Tibial nerve (tissue), 4 donors: ENCODE measurements at regions not wholly inside any gene's neighbourhood (a gene's known extent, or its start where the extent isn't known, plus 50 kb on each side); places are given as distances from the start of the nearest gene placed in this dataset.

ENCODE experiments used
- DNase-seq, 2 donors: peaks; one replicate each; pipeline ENCODE4 v3.0.0-alpha.2; 2019; ENCODE audit warnings: low spot score in 2 of 2
- H3K27ac ChIP-seq, 4 donors: fragments of 200-600 bp; sonication (generic) in 3 of 4; one replicate each; pipeline ENCODE4 v1.5.1; 2017 to 2019; ENCODE audit warnings: mild to moderate bottlenecking in 1 of 4
- H3K27me3 ChIP-seq, 2 donors: fragments of 200-600 bp; sonication (generic) in 1 of 2; one replicate each; pipeline versions ENCODE4 v1.5.1 to v1.6.0; 2017 to 2019
- H3K36me3 ChIP-seq, 3 donors: fragments of 200-600 bp; sonication (generic); one replicate each; pipeline ENCODE4 v1.5.1; 2018 to 2019
- H3K4me1 ChIP-seq, 4 donors: fragments of 200-600 bp; sonication (generic) in 3 of 4; one replicate each; pipeline ENCODE4 v1.5.1; 2017 to 2019
- H3K4me3 ChIP-seq, 4 donors: fragments of 200-600 bp; sonication (generic) in 3 of 4; one replicate each; pipeline ENCODE4 v1.5.1; 2017 to 2019; ENCODE audit warnings: mild to moderate bottlenecking in 1 of 4, moderate library complexity in 1 of 4
- H3K9me3 ChIP-seq, 4 donors: fragments of 200-600 bp; sonication (generic) in 3 of 4; one replicate each; pipeline ENCODE4 v1.5.1; 2017 to 2019
- CTCF ChIP-seq, 5 experiments: fragments of 200-600 bp in 3 of 5; fragments of 450-650 bp in 2 of 5; sonication (generic) in 3 of 5; IDR thresholded peaks; one replicate each; pipeline ENCODE4 v1.5.1; 2016 to 2019; ENCODE audit warnings: antibody characterized with exemption in 5 of 5, mild to moderate bottlenecking in 3 of 5, moderate library complexity in 2 of 5
- EP300 ChIP-seq, 2 donors: sonication (generic); formaldehyde crosslinking; IDR thresholded peaks; one replicate each; pipeline ENCODE4 v1.6.1; 2017; ENCODE audit warnings: antibody characterized with exemption in 2 of 2, mild to moderate bottlenecking in 1 of 2
- POLR2A ChIP-seq, 2 donors: fragments of 450-650 bp; IDR thresholded peaks; one replicate each; pipeline ENCODE4 v1.6.1; 2017; ENCODE audit warnings: antibody characterized with exemption in 2 of 2, mild to moderate bottlenecking in 2 of 2, moderate library complexity in 2 of 2
- WGBS, 2 donors: methylation state at CpG; one replicate each; pipeline ENCODE4 v1.1.5; 2018; 5-methylcytosine and 5-hydroxymethylcytosine counted together

GRCh38 chr17:68134046-68134637 is 98.6 kb downstream of the KPNA2 start:
- Histone ChIP-seq H3K27ac (no peak overlapping the region), H3K4me1 (no peaks in the 10 kb centered on the region), H3K9me3 (no peaks in the 10 kb centered on the region), H3K27me3 (no peaks in the 10 kb centered on the region), H3K36me3 (peaks cover 0 to 29% (median 0%) of the 10 kb centered on the region in 3 donors), H3K4me3 (no peak overlapping the region)
- DNase-seq = no peak
- TF ChIP-seq CTCF (IDR thresholded peaks at IDR 0.05) = no peak
- TF ChIP-seq EP300 (IDR thresholded peaks at IDR 0.05) = no peak
- no peak for TF ChIP-seq POLR2A (IDR thresholded peaks at IDR 0.05)
- WGBS, 2 donors = 88 to 91% methylated on average over 21 to 23 of the region's 23 CpGs

- H3K27me3 ChIP-seq = no peaks in the 10 kb centered on the region
- no peak for DNase-seq
- TF ChIP-seq POLR2A (IDR thresholded peaks at IDR 0.05) (no peak), EP300 (IDR thresholded peaks at IDR 0.05) (no peak), CTCF (IDR thresholded peaks at IDR 0.05) (no peak)
- H3K4me3 ChIP-seq = no peak overlapping the region
- WGBS, 2 donors = 92 to 95% methylated on average over 13 to 18 of the region's 20 CpGs
- H3K36me3 ChIP-seq = peaks cover 0 to 29% (median 0%) of the 10 kb centered on the region in 3 donors
- no peak overlapping the region for H3K27ac ChIP-seq
- H3K9me3 ChIP-seq = no peaks in the 10 kb centered on the region
- no peaks in the 10 kb centered on the region for H3K4me1 ChIP-seq
Measured at GRCh38 chr17:68134731-68135130, 99.2 kb downstream of the KPNA2 start.

GRCh38 chr17:68135141-68135887 is 99.8 kb downstream of the KPNA2 start:
- 95 to 97% methylated on average over 40 of the region's 40 CpGs for WGBS, 2 donors
- Histone ChIP-seq H3K27me3 (no peaks in the 10 kb centered on the region), H3K4me1 (no peaks in the 10 kb centered on the region), H3K4me3 (no peak overlapping the region), H3K9me3 (no peaks in the 10 kb centered on the region), H3K36me3 (peaks cover 0 to 29% (median 0%) of the 10 kb centered on the region in 3 donors), H3K27ac (no peak overlapping the region)
- DNase-seq = no peak
- no peak for TF ChIP-seq CTCF (IDR thresholded peaks at IDR 0.05)
- TF ChIP-seq POLR2A (IDR thresholded peaks at IDR 0.05) = no peak
- TF ChIP-seq EP300 (IDR thresholded peaks at IDR 0.05) = no peak

- Histone ChIP-seq H3K4me1 (no peaks in the 10 kb centered on the region), H3K9me3 (no peaks in the 10 kb centered on the region), H3K27me3 (no peaks in the 10 kb centered on the region), H3K27ac (no peak overlapping the region), H3K4me3 (no peak overlapping the region), H3K36me3 (no peaks in the 10 kb centered on the region)
- DNase-seq = no peak
- no peak for TF ChIP-seq CTCF (IDR thresholded peaks at IDR 0.05)
- no peak for TF ChIP-seq POLR2A (IDR thresholded peaks at IDR 0.05)
- no peak for TF ChIP-seq EP300 (IDR thresholded peaks at IDR 0.05)
- WGBS, 2 donors = 85 to 86% methylated on average over 3 of the region's 3 CpGs
Measured at GRCh38 chr17:68141050-68141449, 105.5 kb downstream of the KPNA2 start.

- 60 to 73% methylated on average over 1 of the region's 1 CpG for WGBS, 2 donors
- H3K4me3 ChIP-seq = no peak overlapping the region
- H3K27me3 ChIP-seq = no peaks in the 10 kb centered on the region
- no peak for DNase-seq
- no peaks in the 10 kb centered on the region for H3K9me3 ChIP-seq
- TF ChIP-seq POLR2A (IDR thresholded peaks at IDR 0.05) = no peak
- no peak for TF ChIP-seq CTCF (IDR thresholded peaks at IDR 0.05)
- no peak for TF ChIP-seq EP300 (IDR thresholded peaks at IDR 0.05)
- H3K27ac ChIP-seq = no peak overlapping the region
- no peaks in the 10 kb centered on the region for H3K36me3 ChIP-seq
- H3K4me1 ChIP-seq = no peaks in the 10 kb centered on the region
Measured at GRCh38 chr17:68142595-68142994, 105.2 kb upstream of the AMZ2 start.
